Mesenchymal stem cell (in vitro differentiated cells and primary cell): ENCODE measurements at regions not wholly inside any gene's neighbourhood (a gene's known extent, or its start where the extent isn't known, plus 50 kb on each side); places are given as distances from the start of the nearest gene placed in this dataset.

Experiments
- DNase-seq: peaks from one replicate; pipeline ENCODE4 v3.0.0-alpha.2; 2013
- H2AFZ ChIP-seq: one replicate; pipeline ENCODE4 v1.6.1; 2013; ENCODE audit warnings: low read depth, mild to moderate bottlenecking, control low read depth, inconsistent platforms, low read length, moderate library complexity
- H2AK5ac ChIP-seq: 2 replicates; pipeline ENCODE4 v1.6.1; 2013; ENCODE audit warnings: low read length, moderate library complexity, mild to moderate bottlenecking, inconsistent platforms; ENCODE audit not compliant: severe bottlenecking
- H2BK120ac ChIP-seq: one replicate; pipeline ENCODE4 v1.6.1; 2013; ENCODE audit warnings: low read depth, mild to moderate bottlenecking, inconsistent platforms, low read length, moderate library complexity
- H2BK12ac ChIP-seq, 2 experiments: one replicate each; pipeline ENCODE4 v1.6.1; 2013; ENCODE audit warnings: inconsistent platforms in 2 of 2, low read length in 2 of 2, mild to moderate bottlenecking in 2 of 2, moderate library complexity in 2 of 2, control low read depth in 1 of 2
- H2BK15ac ChIP-seq: one replicate; pipeline ENCODE4 v1.6.1; 2013; ENCODE audit warnings: mild to moderate bottlenecking, low read depth, inconsistent platforms; ENCODE audit not compliant: poor library complexity, severe bottlenecking
- H2BK5ac ChIP-seq: 2 replicates; pipeline ENCODE4 v1.6.1; 2013; ENCODE audit warnings: low read depth, mild to moderate bottlenecking, low read length, control low read depth, inconsistent platforms; ENCODE audit not compliant: poor library complexity, severe bottlenecking
- H3K14ac ChIP-seq, 2 experiments: one replicate each; pipeline ENCODE4 v1.6.1; 2013; ENCODE audit warnings: inconsistent platforms in 2 of 2, low read length in 2 of 2, control low read depth in 1 of 2, mild to moderate bottlenecking in 1 of 2, moderate library complexity in 1 of 2
- H3K18ac ChIP-seq, 2 experiments: one replicate each; pipeline ENCODE4 v1.6.1; 2013; ENCODE audit warnings: inconsistent platforms in 2 of 2, low read length in 2 of 2, control low read depth in 1 of 2, low read depth in 1 of 2, mild to moderate bottlenecking in 1 of 2
- H3K23ac ChIP-seq, 2 experiments: one replicate each; pipeline ENCODE4 v1.6.1; 2013; ENCODE audit warnings: inconsistent platforms in 2 of 2, low read length in 2 of 2, mild to moderate bottlenecking in 2 of 2, moderate library complexity in 2 of 2, control low read depth in 1 of 2
- H3K27ac ChIP-seq: 2 replicates; pipeline ENCODE4 v1.5.1; 2013; ENCODE audit warnings: mild to moderate bottlenecking, moderate library complexity, low read length, control low read depth, inconsistent platforms; ENCODE audit not compliant: poor library complexity, severe bottlenecking
- H3K27me3 ChIP-seq, 2 experiments: 2 replicates each; pipeline versions ENCODE4 v1.6.1 to v1.7.0; 2013; ENCODE audit warnings: low read length in 2 of 2, mild to moderate bottlenecking in 2 of 2, moderate library complexity in 2 of 2, control low read depth in 1 of 2, inconsistent platforms in 1 of 2; ENCODE audit not compliant: control insufficient read depth in 1 of 2, insufficient read depth in 1 of 2
- H3K36me3 ChIP-seq, 2 experiments: 2 replicates each; pipeline versions ENCODE4 v1.6.1 to v1.7.0; 2013; ENCODE audit warnings: low read length in 2 of 2, control low read depth in 1 of 2, inconsistent platforms in 1 of 2, low read depth in 1 of 2, mild to moderate bottlenecking in 1 of 2; ENCODE audit not compliant: insufficient read depth in 2 of 2, control insufficient read depth in 1 of 2
- H3K4ac ChIP-seq, 2 experiments: one replicate each; pipeline ENCODE4 v1.6.1; 2013; ENCODE audit warnings: inconsistent platforms in 2 of 2, low read length in 2 of 2, mild to moderate bottlenecking in 2 of 2, moderate library complexity in 2 of 2, control low read depth in 1 of 2, low read depth in 1 of 2
- H3K4me1 ChIP-seq: 2 replicates; pipeline ENCODE4 v1.6.1; 2013; ENCODE audit warnings: low read depth, low read length, control low read depth; ENCODE audit not compliant: control insufficient read depth, insufficient read depth
- H3K4me2 ChIP-seq: 2 replicates; pipeline ENCODE4 v1.6.1; 2013; ENCODE audit warnings: low read length, mild to moderate bottlenecking, inconsistent platforms; ENCODE audit not compliant: poor library complexity, severe bottlenecking
- H3K4me3 ChIP-seq, 2 experiments: 2 replicates each; pipeline versions ENCODE4 v1.5.1 to v1.7.0; 2013; ENCODE audit warnings: low read length in 2 of 2, mild to moderate bottlenecking in 2 of 2, control low read depth in 1 of 2, low read depth in 1 of 2; ENCODE audit not compliant: insufficient read depth in 1 of 2
- H3K79me1 ChIP-seq: replicated peaks from 2 replicates; pipeline ENCODE4 v1.6.1; 2013; ENCODE audit warnings: mild to moderate bottlenecking, control low read depth, low read length, inconsistent platforms; ENCODE audit not compliant: poor library complexity, severe bottlenecking
- H3K9ac ChIP-seq: 2 replicates; pipeline ENCODE4 v1.7.0; 2013; ENCODE audit warnings: mild to moderate bottlenecking, low read length, moderate library complexity
- H3K9me3 ChIP-seq: 2 replicates; pipeline ENCODE4 v1.7.0; 2013; ENCODE audit warnings: mild to moderate bottlenecking, low read length; ENCODE audit not compliant: control insufficient read depth
- H4K8ac ChIP-seq: one replicate; pipeline ENCODE4 v1.6.1; 2013; ENCODE audit warnings: inconsistent platforms, mild to moderate bottlenecking, low read length, moderate library complexity
- H4K91ac ChIP-seq: one replicate; pipeline ENCODE4 v1.6.1; 2013; ENCODE audit warnings: mild to moderate bottlenecking, low read length, inconsistent platforms
- WGBS: methylation state at CpG from one replicate; pipeline ENCODE4 v1.1.7; 2013; ENCODE audit warnings: mixed read lengths; 5-methylcytosine and 5-hydroxymethylcytosine counted together

- no peak overlapping the region for H3K23ac ChIP-seq
- no peak overlapping the region for H3K14ac ChIP-seq
- H3K4me2 ChIP-seq = no peak overlapping the region
- H3K9me3 ChIP-seq = no peaks in the 10 kb centered on the region
- H3K4ac ChIP-seq = no peak overlapping the region
- H3K18ac ChIP-seq = no peak overlapping the region
- H3K4me1 ChIP-seq = no peaks in the 10 kb centered on the region
- H3K9ac ChIP-seq = no peak overlapping the region
- no peak overlapping the region for H2BK120ac ChIP-seq
- no peak overlapping the region for H4K8ac ChIP-seq
- no peak overlapping the region for H2BK12ac ChIP-seq
- H4K91ac ChIP-seq = no peak overlapping the region
- H2AK5ac ChIP-seq = no peak overlapping the region
- no peak overlapping the region for H3K27ac ChIP-seq
- H2AFZ ChIP-seq = no peak overlapping the region
- H3K79me1 ChIP-seq = no peaks in the 10 kb centered on the region
- no peak overlapping the region for H2BK15ac ChIP-seq
- H2BK5ac ChIP-seq = no peak overlapping the region
- no peaks in the 10 kb centered on the region for H3K27me3 ChIP-seq
- no peak overlapping the region for H3K4me3 ChIP-seq
- DNase-seq = no peak
- H3K36me3 ChIP-seq = no peaks in the 10 kb centered on the region
Observed at GRCh38 chr7:49422564-49422963, 350.9 kb upstream of the VWC2 start.

- no peak overlapping the region for H3K14ac ChIP-seq
- H2AK5ac ChIP-seq = no peak overlapping the region
- no peak overlapping the region for H3K4me3 ChIP-seq
- no peak overlapping the region for H2BK120ac ChIP-seq
- H4K8ac ChIP-seq = no peak overlapping the region
- no peaks in the 10 kb centered on the region for H3K79me1 ChIP-seq
- H3K4ac ChIP-seq = no peak overlapping the region
- H3K4me1 ChIP-seq = no peaks in the 10 kb centered on the region
- no peak overlapping the region for H3K27ac ChIP-seq
- H3K23ac ChIP-seq = no peak overlapping the region
- H2BK5ac ChIP-seq = no peak overlapping the region
- H2AFZ ChIP-seq = no peak overlapping the region
- DNase-seq = no peak
- no peak overlapping the region for H3K18ac ChIP-seq
- no peak overlapping the region for H2BK12ac ChIP-seq
- no peaks in the 10 kb centered on the region for H3K36me3 ChIP-seq
- H3K9me3 ChIP-seq = no peaks in the 10 kb centered on the region
- H3K27me3 ChIP-seq = no peaks in the 10 kb centered on the region
- no peak overlapping the region for H3K9ac ChIP-seq
- no peak overlapping the region for H4K91ac ChIP-seq
- H3K4me2 ChIP-seq = no peak overlapping the region
- H2BK15ac ChIP-seq = no peak overlapping the region
Observed at GRCh38 chr7:49424109-49424508, 349.3 kb upstream of the VWC2 start.

- no peak overlapping the region for H3K4me2 ChIP-seq
- H3K27ac ChIP-seq = no peak overlapping the region
- no peak overlapping the region for H2BK5ac ChIP-seq
- H3K27me3 ChIP-seq = no peaks in the 10 kb centered on the region
- no peaks in the 10 kb centered on the region for H3K36me3 ChIP-seq
- no peak overlapping the region for H4K8ac ChIP-seq
- H3K14ac ChIP-seq = no peak overlapping the region
- WGBS = 42% methylated on average over 5 of the region's 5 CpGs
- no peak overlapping the region for H2BK12ac ChIP-seq
- no peak overlapping the region for H2BK120ac ChIP-seq
- H3K4ac ChIP-seq = no peak overlapping the region
- H3K9me3 ChIP-seq = no peaks in the 10 kb centered on the region
- no peak overlapping the region for H3K18ac ChIP-seq
- no peak overlapping the region for H2AFZ ChIP-seq
- no peaks in the 10 kb centered on the region for H3K4me1 ChIP-seq
- H2AK5ac ChIP-seq = no peak overlapping the region
- no peak overlapping the region for H3K9ac ChIP-seq
- no peak overlapping the region for H4K91ac ChIP-seq
- no peak overlapping the region for H3K4me3 ChIP-seq
- no peak overlapping the region for H2BK15ac ChIP-seq
- no peaks in the 10 kb centered on the region for H3K79me1 ChIP-seq
- no peak overlapping the region for H3K23ac ChIP-seq
- no peak for DNase-seq
Observed at GRCh38 chr7:49425277-49425818, 348.1 kb upstream of the VWC2 start.

GRCh38 chr7:49432254-49432653 is 341.2 kb upstream of the VWC2 start:
- Histone ChIP-seq H2BK15ac (no peak overlapping the region), H3K23ac (no peak overlapping the region), H4K91ac (no peak overlapping the region), H3K4me2 (no peak overlapping the region), H3K79me1 (no peaks in the 10 kb centered on the region), H2BK12ac (no peak overlapping the region), H3K27me3 (no peaks in the 10 kb centered on the region), H3K36me3 (no peaks in the 10 kb centered on the region), H4K8ac (no peak overlapping the region), H3K27ac (no peak overlapping the region), H3K9ac (no peak overlapping the region), H3K14ac (no peak overlapping the region), H2AFZ (no peak overlapping the region), H2AK5ac (no peak overlapping the region), H3K4me3 (no peak overlapping the region), H3K4me1 (no peaks in the 10 kb centered on the region), H2BK5ac (no peak overlapping the region), H3K4ac (no peak overlapping the region), H3K18ac (peak overlapping the region in 1 of 2 experiments; percentile 5), H3K9me3 (no peaks in the 10 kb centered on the region), H2BK120ac (no peak overlapping the region)
- WGBS = 70% methylated on average over 4 of the region's 4 CpGs
- no peak for DNase-seq
